GM12872 (cell line): ENCODE measurements at regions not wholly inside any gene's neighbourhood (a gene's known extent, or its start where the extent isn't known, plus 50 kb on each side); places are given as distances from the start of the nearest gene placed in this dataset.

Experiments
- CTCF ChIP-seq: IDR thresholded peaks from 3 replicates; pipeline ENCODE4 v1.5.1; 2011; ENCODE audit warnings: low read depth, mild to moderate bottlenecking, low read length, moderate library complexity; ENCODE audit not compliant: insufficient read depth

GRCh38 chr22:27157666-27158370 lies 500.4 kb downstream of the MIAT start:
- TF ChIP-seq CTCF: no peak

- no peak for TF ChIP-seq CTCF
Observed at GRCh38 chr22:27159016-27159415, 501.6 kb downstream of the MIAT start.

- TF ChIP-seq CTCF: no peak
Observed at GRCh38 chr22:27159716-27160295, 502.4 kb downstream of the MIAT start.

GRCh38 chr22:27163162-27164137 lies 506.1 kb downstream of the MIAT start:
- TF ChIP-seq CTCF: no peak

GRCh38 chr22:27164781-27165503 lies 507.6 kb downstream of the MIAT start:
- no peak for TF ChIP-seq CTCF

- TF ChIP-seq CTCF: no peak
Observed at GRCh38 chr22:27168681-27169080, 511.3 kb downstream of the MIAT start.
